Fibroblast of skin of right quadriceps (primary cell): ENCODE measurements at regions not wholly inside any gene's neighbourhood (a gene's known extent, or its start where the extent isn't known, plus 50 kb on each side); places are given as distances from the start of the nearest gene placed in this dataset.
A peak's percentile ranks its signal among the peaks of the same experiment; 100 is the strongest.
"Not testable (repeated sequence)": the region's sequence is repeated elsewhere in the genome, so short reads cannot be mapped to it uniquely, and the experiment has no call there.

Experiments used
- DNase-seq: peaks from one replicate; pipeline ENCODE4 v3.0.0-alpha.2; 2013

DNA sequence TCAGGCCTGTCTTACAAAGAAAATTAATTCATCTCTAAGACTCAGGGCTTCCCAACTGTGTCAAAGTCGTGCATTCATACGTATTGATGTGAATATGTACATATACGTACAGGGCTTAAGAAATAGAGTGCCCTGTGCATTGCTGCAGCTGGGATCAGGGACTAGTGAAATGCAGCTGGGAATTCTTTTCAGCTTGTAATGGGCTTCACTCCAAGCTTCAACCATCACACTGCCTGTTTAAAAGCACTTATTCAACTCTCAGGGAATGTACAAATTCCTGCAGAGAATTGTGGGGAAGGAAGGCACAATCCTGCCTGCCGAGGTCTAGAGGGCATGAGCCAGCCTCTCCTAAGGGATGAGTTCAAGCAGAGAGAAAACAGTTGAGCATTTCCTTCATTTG is 59.6 kb upstream of the MAN2A1 start:
- DNase-seq = peak; percentile 9

DNA sequence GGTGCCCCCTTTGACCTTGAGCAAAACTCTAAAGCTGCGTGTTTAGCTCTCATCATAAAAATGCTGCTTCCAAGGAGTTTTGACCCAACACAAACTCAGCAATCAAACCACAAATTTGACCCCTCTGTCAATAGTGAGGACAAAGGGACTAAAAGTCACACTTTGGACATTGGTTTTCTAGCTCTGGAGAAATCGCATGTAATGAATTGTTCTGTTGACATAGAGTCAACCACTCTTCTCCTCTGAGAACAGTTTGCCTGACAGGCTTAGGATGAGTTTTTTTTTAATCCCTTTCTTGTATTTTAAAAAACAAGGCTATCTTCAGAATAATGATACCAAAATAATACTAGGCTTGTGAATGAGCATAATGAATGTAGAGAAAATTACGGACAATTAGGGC is 61.1 kb upstream of the MAN2A1 start:
- DNase-seq = no peak

DNA sequence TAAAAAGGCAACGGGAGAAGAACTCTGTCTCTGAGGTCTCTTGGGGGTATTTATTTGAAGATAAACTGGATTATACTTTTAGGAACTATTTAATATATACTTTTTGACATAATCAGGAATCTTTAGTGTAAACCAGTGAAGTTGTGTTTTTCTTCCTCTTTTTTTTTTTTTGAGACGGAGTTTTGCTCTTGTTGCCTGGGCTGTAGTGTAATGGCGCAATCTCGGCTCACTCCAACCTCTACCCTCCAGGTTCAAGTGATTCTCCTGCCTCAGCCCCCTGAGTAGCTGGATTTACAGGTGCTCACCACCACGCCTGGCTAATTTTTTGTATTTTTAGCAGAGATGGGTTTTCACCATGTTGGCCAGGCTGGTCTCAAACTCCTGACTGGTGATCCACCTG is 68.5 kb upstream of the MAN2A1 start:
- DNase-seq = not testable (repeated sequence)

DNA sequence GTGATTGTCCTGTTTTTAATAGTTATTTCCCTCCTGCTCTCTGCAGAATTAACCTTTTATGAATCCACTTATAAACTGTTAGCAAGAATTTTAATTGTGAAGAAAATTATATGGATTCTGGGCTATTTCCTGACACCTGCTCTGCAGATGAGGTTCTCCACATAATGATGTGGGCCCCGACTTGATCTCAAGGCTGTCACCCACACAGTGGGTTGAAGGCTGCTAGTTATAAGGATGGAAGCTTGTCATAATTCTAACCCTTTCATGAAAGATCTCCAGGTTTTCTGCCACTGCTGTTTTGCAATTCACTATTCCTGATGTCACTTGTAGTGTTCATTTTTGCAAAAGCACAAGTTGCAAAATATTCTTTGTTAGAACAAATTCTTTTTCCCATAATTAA is 69.1 kb upstream of the MAN2A1 start:
- DNase-seq = no peak

DNA sequence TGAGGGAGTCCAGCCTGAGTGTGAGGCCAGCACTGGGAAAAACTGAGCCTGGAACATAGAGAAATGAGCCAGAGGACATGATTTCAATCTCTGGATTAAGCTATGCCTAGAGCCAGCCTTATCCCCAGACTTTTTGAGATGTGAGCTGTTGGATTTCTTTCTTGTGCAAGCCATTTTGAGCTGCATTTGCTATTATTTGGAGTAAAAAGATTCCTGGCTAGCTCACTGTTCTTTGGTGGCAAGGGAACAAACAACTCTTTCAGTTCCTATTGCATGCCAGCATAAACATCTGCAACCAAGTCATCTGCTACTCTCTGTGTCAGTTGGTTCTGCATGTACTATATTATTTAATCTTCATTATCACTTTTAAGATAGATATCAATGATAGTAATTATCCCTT is 70.1 kb upstream of the MAN2A1 start:
- no peak for DNase-seq

DNA sequence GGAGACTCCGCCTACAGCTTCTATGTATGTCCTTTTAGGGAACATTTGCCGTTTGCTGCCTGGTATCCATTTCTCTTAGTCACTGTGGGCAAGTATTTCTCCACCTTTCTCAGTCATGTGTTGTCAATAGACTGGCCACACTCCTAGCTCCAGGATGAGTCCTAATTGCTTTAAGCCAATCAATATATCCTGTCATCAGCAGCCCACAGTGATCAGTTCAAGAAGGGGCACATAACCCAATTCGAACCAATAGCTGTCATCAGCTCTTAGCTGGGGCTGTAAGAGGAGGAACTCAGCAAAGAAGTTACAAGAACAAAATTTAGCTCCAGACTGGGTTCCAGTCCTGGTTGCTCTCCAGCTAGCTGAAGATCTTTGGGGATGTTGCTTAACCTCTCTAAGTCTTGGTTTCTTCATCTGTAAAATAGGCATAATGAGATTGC is 70.7 kb upstream of the MAN2A1 start:
- DNase-seq = no peak

DNA sequence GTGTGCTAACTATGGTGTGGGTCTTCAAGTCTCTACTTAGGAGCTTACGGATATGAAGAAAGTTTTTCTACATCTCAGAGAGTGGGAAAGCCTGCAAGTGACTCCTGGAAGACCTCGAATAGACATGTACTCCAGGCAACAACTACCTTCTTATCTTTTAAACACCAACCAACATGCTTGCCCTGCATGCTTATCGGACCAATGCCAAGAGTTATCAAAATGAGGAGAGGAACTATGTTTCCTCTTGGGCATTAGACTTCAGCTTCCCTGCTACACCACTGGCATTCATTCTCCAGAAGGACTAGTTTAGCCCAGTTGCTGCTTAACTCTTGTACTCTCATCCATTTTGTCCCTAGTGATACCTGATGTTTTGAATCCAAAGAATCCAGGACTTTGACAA is 74.7 kb upstream of the MAN2A1 start:
- no peak for DNase-seq

DNA sequence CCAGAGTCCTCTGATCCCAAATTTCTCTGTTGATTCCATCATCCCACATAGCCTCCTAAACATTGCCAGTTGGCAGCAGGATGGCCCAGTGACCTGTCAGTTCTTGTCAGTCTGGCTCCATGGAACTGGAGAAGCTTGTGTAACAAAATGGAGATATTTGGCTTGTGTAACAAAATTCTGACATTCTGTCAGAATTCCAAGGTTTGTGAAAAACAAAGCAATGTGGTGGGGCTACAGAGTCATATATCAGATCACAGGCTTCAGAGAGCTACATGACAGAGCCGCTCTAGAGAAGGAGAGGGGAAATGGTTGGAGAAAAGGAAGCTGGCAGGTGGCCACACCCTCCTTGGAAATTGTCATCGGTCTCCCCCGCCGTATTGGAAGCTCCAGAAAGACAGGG is 75.4 kb upstream of the MAN2A1 start:
- no peak for DNase-seq

DNA sequence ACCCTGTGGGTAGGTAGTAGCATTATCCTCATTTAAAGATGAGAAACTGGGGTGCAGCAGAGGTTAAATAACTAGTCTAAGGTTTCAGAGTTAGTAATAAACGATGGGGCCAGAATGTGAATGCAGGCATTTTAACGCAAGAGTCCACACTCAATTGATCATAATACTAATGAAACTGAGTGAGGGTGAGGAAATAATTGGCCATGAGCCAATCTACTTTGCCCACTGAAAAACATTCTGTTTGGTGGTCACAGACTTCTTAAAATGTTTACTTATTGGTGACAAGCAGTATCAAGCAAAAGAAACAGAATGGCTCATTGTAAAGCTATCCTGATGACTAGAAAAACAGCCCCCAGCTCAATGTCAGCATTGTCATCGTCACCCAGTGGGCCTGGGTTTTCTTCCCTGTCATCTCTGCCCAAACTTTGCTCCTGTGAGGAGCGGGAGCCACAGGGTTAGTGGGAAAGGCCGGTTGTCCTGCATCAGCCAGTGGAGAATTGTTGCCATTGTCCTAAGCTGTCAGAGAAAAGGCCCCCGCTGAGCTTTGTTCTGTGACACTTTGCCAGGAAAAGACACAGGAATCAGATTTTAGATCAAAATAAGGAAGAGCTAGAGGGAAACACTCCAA is 77.3 kb upstream of the MAN2A1 start:
- no peak for DNase-seq

DNA sequence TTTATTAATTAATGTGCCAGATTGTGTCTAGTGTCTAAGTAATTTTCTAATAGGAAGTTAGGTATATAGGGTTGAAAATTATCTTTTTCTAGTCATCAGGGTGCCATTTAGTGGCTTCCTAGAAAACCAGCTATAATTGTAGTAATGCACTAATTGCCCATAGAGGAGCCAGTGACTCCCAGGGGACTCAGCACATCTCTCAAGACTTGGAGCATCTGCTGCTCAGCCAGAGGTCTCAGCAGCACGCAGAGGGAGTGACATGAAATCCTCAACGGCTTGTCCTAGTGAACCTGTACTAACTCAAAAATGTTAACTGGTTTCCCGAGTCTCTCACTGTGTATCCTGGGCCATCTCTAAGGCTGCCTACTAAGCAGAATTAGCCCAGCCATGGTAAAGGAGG is 78.2 kb upstream of the MAN2A1 start:
- no peak for DNase-seq

DNA sequence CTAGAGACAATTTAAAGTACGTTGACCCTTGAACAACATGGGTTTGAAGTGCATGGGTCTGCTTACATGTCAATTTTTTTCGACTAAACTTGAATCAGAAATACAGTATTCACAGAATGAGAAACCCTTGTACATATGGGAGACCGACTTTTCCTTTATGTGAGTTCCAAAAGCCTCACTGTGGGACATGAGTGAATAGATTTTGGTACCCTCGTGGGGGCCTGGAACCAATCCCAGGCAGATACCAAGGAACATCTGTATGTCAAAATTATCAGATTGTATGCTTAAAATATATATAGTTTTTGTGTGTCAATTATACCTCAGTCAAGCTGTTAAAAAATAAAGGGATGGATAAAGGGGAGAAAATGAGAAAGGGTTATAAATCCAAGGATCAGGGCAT is 78.7 kb upstream of the MAN2A1 start:
- no peak for DNase-seq

DNA sequence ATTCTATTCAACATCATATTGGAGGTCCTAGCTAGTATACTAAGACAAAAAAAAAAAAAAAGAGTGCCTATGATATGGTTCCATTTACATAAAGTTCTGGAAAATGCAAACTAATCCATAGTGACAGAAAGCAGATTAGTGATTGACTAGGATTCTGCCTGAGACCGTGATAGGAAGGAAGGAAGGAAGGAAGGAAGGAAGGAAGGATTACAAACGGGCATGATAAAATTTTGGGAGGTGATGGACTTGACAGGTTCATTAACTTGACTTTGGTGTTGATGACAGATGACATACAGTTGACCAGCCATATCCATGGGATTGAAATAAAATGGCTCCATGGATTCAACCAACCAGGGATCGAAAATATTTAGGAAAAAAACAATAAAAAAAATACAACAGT is 79.1 kb upstream of the MAN2A1 start:
- no peak for DNase-seq

DNA sequence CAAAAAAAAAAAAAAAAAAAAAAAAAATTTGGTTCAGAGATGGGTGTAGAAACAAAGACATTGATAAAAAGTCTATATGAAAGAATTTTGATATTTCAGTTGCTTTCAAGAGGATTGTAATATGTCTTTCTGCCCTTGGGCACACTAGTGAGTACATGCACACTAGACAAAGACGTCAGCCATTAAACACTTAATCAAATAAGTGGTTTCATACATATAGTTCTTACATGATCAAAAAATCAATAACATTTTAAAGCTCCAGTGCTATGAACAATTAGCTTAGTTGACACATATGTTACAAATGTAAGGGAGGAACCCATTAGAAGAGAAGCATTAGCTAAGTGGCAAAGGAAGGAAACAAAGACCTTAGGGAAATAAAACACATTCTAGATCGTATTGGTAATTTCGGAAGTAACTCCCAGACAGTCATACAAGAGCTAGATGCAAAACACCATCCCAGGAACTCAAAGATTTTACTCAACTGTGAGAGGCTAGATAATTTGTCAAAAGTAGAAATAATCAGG is 84.5 kb upstream of the MAN2A1 start:
- no peak for DNase-seq

DNA sequence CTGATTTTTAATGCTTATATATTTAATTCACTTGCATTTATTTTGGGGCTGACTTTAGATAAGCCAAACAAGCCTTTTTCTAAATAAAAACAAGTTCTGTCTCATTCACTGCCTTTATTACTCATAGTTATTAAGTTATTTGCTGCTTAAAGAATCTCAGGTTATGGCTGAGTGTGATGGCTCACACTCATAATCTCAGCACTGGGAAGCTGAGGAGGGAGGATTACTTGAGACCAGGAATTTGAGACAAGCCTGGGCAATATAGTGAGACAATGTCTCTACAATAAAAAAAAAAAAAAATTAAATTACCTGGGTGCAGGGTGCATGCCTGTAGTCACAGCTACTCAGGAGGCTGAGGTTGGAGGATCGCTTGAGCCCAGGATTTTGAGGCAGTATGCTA is 85.0 kb upstream of the MAN2A1 start:
- no peak for DNase-seq

DNA sequence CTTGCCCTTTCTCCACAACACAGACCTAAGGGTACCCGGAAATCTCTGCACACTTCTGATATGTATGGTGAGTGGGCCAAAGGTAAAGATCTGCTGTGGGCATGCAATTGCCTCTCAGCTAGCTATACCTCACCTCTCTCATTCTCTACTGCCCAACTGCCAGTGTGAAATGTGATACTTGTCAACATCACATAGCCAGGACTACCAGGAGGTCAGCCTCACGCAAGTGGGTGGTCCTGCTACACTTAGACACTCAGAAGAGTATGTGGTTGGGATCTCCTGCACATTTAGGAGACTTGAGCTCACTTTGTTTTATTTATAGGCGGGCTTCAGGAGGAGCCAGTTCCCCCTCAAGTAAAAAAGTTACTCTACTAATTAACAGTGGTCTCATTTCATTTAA is 88.0 kb upstream of the MAN2A1 start:
- no peak for DNase-seq

DNA sequence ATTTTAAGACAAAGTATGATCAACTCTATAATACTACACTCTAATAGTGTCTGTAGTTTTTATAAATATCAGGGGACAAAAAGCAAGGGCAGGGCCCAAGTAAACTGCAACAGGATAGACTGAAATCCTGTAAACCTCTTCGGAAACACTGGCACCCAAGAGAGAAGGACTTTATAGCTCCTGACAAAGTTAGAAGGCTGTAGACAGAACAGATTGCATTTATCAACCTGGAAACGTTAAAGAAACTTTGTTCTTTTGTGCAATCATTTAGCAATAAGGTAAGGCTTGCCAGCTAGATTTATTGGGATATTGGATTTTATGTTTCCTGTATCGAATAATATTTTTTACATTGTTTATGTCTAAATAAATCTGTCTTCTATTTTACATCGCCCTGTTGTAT is 91.8 kb upstream of the MAN2A1 start:
- no peak for DNase-seq

DNA sequence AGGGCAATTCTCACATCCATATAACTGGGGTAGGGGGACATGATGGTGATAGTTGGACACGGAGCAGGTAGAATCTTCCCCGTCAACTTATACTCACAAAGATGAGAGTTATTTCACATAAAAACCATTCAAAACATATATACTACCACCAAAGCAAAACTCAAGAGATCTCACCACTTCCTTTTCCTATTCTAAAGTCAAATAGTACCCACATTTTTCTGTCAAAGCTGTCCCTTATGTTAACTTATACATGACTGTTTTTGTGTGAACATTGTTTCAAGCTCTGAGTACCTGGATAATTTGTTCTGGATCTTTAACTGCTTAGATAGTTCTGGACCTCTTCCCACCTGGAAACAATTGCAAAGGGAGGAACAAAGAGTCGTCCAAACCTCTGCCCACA is 95.5 kb upstream of the MAN2A1 start:
- DNase-seq = no peak

DNA sequence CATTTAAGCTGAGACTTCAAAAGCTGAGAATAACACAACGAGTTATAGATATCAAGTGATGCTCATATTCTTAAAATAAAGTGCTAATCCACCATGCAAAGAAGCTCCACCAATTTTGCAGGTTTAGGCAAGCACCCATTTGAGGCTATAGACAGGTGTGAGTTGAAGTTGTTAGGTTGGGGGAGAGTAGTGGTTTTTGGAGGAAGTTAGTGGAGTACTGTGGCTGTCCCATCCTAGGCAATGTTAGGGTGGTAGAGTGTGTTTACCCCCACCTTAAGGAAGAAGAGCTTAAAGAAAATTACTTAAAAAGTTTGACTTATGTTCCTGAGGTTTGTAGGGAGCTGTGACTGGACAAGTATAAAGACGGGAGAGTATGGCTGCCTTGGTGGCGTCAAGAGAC is 98.9 kb upstream of the MAN2A1 start:
- DNase-seq = no peak

DNA sequence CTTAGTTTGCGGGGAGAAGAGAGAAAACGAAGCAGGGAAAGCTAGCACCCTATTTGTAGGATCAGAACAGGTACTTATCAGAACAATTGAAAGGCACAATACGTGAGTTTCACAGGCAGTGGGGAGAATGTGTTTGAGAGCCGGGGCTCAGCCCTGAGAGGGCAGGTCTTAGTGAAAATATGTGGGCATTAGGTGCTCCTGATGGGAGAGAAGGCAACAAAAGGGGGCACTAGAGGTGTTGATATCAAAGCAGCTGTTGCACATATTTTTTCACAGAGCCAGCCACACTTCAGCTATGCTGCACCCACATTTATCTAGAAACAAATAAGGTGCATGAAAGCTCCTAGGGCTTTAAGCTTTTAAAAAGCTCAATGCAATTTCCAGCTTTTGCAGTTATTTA is 99.7 kb upstream of the MAN2A1 start:
- DNase-seq = no peak

DNA sequence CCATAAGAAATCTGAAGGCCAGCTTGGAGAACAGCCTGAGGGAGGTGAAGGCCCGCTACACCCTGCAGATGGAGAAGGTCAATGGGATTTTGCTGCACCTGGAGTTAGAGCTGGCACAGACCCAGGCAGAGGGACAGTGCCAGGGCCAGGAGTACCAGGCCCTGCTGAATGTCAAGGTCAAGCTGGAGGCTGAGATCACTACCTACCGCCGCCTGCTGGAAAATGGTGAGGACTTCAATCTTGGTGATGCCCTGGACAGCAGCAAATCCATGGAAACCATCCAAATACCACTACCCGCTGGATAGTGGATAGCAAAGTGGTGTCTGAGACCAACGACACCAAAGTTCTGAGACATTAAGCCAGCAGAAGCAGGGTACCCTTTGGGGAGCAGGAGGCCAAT is 100.5 kb upstream of the MAN2A1 start:
- no peak for DNase-seq

DNA sequence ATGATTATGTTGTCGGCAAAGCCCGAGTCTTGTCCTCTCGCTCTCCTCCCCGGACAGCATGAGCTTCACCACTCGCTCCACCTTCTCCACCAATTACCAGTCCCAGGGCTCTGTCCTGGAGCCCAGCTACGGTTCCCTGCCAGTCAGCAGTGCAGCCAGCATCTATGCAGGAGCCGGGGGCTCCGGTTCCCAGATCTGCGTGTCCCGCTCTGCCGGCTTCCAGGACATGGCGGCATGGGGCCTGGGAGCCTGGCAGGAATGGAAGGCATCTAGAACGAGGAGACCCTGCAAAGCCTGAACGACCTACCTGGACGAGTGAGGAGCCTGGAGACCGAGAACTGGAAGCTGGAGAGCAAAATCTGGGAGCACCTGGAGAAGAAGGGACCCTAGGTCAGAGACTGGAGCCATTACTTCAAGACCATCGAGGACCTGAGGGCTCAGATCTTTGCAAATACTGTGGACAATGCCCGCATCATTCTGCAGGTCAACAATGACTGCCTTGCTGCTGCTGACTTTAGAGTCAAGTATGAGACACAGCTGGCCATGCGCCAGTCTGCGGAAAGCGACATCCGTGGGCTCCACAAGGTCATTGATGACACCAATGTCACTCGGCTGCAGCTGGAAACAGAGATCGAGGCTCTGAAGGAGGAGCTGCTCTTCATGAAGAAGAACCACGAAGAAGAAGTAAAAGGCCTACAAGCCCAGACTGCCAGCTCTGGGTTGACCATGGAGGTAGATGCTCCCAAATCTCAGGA is 101.3 kb upstream of the MAN2A1 start:
- DNase-seq = no peak

DNA sequence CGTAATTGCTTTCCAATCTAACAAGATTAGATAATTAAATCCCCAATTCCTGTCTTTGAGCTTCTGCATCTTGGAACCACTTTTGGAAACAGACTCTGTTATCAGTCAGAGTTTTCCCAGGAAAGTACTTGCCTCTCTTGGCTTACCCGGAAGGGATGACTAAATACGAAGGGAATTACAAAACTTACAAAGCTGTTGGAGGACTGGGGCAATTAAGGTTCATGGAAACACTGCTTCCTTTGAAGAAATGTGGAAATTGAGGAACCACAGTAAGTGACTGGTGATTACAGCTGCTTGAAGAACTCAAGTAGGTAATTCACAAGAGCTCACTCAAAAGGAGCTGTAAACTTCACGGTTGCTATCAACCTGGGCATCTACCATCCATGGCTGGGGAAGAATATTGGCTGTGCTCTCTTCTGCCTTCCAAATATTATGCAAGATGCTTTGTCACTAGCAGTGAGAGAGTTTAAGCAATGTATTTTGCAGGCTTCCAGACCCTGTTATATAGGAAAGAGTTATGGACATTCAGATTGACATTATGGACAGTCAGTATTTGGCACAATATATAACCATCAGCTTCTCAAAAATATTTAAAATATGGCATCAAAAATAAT is 104.6 kb upstream of the MAN2A1 start:
- peak; percentile 44 for DNase-seq

DNA sequence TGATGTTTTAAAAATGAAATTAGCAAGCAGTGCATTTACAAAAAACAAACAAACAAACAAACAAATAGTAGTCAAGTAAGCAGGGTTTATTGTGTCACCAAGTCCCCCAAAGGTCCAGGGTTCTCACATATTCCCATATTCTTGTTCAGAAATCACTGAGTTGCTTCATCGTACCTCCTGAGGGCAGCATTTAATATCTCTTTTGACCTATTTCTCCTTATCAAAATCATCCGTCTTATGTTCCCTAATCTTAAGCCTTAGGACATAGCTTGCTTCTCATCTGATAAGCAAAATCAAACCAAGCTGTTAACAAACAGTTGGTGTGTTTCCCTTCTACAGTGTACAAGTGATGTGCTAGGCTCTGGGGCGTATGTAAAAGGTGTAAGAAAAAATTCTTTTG is 109.5 kb upstream of the MAN2A1 start:
- no peak for DNase-seq

DNA sequence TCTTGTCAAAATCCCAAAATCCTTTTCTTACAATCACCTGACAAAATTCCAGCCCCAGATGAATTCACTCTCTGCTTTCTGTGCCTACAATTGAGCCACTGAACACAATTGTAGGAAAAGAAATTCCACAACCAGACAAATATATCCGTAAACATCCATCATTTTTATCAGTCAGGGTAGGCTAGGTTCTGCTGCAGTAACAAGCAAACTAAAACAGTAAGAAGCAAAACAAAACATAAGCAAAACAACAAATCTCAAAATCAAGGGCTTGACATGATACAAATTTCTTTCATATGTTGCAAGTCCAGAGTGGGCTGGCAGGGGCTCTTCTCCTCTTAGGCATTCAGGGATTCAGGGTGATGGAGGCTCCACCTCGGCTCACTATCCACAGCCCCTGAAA is 114.2 kb upstream of the MAN2A1 start:
- no peak for DNase-seq
